Right lobe of liver (tissue), 4 donors: ENCODE measurements at regions not wholly inside any gene's neighbourhood (a gene's known extent, or its start where the extent isn't known, plus 50 kb on each side); places are given as distances from the start of the nearest gene placed in this dataset.

Experiments used
- POLR2A ChIP-seq: fragments of 450-650 bp; IDR thresholded peaks from one replicate; pipeline ENCODE4 v1.6.1; 2017; ENCODE audit warnings: antibody characterized with exemption, mild to moderate bottlenecking
- TF ChIP-seq, protein P1 (sequence below), 4 donors: fragments of 200-600 bp in 3 of 4; fragments of 450-650 bp in 1 of 4; IDR thresholded peaks; one replicate each; pipeline versions ENCODE4 v1.5.1 to v1.8.0; 2016 to 2022; ENCODE audit warnings: antibody characterized with exemption in 4 of 4, mild to moderate bottlenecking in 2 of 4
- donor health status: DM: no; HTN: no; CAD: no.
- donor health status: DM: no; HTN: no; CAD: no.
- donor health status: DM: no; HTN: yes; CAD: no.

DNA sequence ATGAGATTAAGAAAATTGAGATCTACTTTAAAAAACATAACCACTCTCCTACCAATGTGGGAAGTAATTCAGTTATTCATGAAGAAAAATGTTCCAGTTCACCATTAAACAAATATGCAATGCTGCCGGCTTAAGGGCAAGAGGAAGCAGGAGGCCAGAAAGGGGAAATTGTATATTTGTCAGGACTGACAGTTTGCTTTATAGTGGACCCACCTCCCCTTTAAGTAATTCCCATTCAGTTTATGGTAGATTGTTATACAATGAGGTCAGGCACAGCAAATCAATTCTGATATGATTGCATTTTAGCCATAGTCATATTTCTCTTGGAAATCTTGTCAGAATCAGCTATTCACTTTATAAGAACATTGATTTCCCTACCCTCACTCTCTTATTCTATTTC lies 547.8 kb downstream of the FRK start:
- TF ChIP-seq, protein P1, sequence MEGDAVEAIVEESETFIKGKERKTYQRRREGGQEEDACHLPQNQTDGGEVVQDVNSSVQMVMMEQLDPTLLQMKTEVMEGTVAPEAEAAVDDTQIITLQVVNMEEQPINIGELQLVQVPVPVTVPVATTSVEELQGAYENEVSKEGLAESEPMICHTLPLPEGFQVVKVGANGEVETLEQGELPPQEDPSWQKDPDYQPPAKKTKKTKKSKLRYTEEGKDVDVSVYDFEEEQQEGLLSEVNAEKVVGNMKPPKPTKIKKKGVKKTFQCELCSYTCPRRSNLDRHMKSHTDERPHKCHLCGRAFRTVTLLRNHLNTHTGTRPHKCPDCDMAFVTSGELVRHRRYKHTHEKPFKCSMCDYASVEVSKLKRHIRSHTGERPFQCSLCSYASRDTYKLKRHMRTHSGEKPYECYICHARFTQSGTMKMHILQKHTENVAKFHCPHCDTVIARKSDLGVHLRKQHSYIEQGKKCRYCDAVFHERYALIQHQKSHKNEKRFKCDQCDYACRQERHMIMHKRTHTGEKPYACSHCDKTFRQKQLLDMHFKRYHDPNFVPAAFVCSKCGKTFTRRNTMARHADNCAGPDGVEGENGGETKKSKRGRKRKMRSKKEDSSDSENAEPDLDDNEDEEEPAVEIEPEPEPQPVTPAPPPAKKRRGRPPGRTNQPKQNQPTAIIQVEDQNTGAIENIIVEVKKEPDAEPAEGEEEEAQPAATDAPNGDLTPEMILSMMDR (IDR thresholded peaks at IDR 0.05) = no peak
- TF ChIP-seq POLR2A = no peak
